Suprapubic skin (tissue), 4 donors: ENCODE measurements at regions not wholly inside any gene's neighbourhood (a gene's known extent, or its start where the extent isn't known, plus 50 kb on each side); places are given as distances from the start of the nearest gene placed in this dataset.

Source experiments
- DNase-seq, 2 donors: peaks; one replicate each; pipeline ENCODE4 v3.0.0-alpha.2; 2019; ENCODE audit warnings: low spot score in 2 of 2
- H3K27ac ChIP-seq: fragments of 200-600 bp; sonication (generic); one replicate; pipeline ENCODE4 v1.5.1; 2019
- H3K27me3 ChIP-seq: fragments of 200-600 bp; sonication (generic); one replicate; pipeline ENCODE4 v1.5.1; 2019
- H3K36me3 ChIP-seq: fragments of 200-600 bp; sonication (generic); one replicate; pipeline ENCODE4 v1.5.1; 2019
- H3K4me1 ChIP-seq: fragments of 200-600 bp; sonication (generic); one replicate; pipeline ENCODE4 v1.5.1; 2019
- H3K4me3 ChIP-seq: fragments of 200-600 bp; sonication (generic); one replicate; pipeline ENCODE4 v1.5.1; 2019; ENCODE audit warnings: mild to moderate bottlenecking
- H3K9me3 ChIP-seq: fragments of 200-600 bp; sonication (generic); one replicate; pipeline ENCODE4 v1.5.1; 2019
- EP300 ChIP-seq: sonication (generic); formaldehyde crosslinking; IDR thresholded peaks from one replicate; pipeline ENCODE4 v1.6.1; 2017; ENCODE audit warnings: antibody characterized with exemption
- POLR2A ChIP-seq, 2 donors: fragments of 450-650 bp; IDR thresholded peaks; one replicate each; pipeline ENCODE4 v1.6.1; 2017; ENCODE audit warnings: antibody characterized with exemption in 2 of 2, mild to moderate bottlenecking in 2 of 2, moderate library complexity in 2 of 2
- POLR2AphosphoS5 ChIP-seq, 3 donors: sonication (generic); formaldehyde crosslinking; IDR thresholded peaks; one replicate each; pipeline ENCODE4 v1.6.1; 2017; ENCODE audit warnings: antibody characterized with exemption in 3 of 3
- WGBS: methylation state at CpG from one replicate; pipeline ENCODE4 v1.1.5; 2018; 5-methylcytosine and 5-hydroxymethylcytosine counted together
- TF ChIP-seq, protein P1 (sequence below), 2 donors: fragments of 200-600 bp in 1 of 2; fragments of 450-650 bp in 1 of 2; sonication (generic) in 1 of 2; IDR thresholded peaks; one replicate each; pipeline ENCODE4 v1.5.1; 2016 to 2019; ENCODE audit warnings: antibody characterized with exemption in 2 of 2, mild to moderate bottlenecking in 1 of 2, moderate library complexity in 1 of 2

DNA sequence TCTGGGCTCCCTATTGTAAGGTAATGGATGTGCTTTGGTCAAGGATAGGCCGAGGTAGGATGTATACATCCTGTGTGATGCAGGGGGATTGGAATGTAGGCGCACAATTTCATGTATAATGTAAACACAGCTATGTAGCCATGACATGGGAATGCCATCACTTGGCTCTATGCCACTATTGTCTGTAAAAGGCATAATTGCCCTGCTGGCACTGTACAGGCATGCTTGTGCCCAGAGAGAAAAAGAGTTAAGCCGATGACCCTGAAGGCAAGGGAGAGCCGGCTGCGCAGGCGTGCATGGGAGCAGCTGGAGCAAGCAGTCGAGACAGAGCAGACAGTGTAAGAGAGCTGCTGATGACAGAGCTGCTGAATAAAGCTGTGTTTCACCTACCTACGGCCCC is 212.5 kb upstream of the CPHXL start:
- Histone ChIP-seq H3K4me1 (no peaks in the 10 kb centered on the region), H3K27me3 (no peaks in the 10 kb centered on the region), H3K36me3 (no peaks in the 10 kb centered on the region), H3K4me3 (no peak overlapping the region), H3K9me3 (no peaks in the 10 kb centered on the region), H3K27ac (no peak overlapping the region)
- TF ChIP-seq POLR2AphosphoS5 (IDR thresholded peaks at IDR 0.05) (no peak), EP300 (no peak), POLR2A (IDR thresholded peaks at IDR 0.05) (no peak)
- TF ChIP-seq, protein P1, sequence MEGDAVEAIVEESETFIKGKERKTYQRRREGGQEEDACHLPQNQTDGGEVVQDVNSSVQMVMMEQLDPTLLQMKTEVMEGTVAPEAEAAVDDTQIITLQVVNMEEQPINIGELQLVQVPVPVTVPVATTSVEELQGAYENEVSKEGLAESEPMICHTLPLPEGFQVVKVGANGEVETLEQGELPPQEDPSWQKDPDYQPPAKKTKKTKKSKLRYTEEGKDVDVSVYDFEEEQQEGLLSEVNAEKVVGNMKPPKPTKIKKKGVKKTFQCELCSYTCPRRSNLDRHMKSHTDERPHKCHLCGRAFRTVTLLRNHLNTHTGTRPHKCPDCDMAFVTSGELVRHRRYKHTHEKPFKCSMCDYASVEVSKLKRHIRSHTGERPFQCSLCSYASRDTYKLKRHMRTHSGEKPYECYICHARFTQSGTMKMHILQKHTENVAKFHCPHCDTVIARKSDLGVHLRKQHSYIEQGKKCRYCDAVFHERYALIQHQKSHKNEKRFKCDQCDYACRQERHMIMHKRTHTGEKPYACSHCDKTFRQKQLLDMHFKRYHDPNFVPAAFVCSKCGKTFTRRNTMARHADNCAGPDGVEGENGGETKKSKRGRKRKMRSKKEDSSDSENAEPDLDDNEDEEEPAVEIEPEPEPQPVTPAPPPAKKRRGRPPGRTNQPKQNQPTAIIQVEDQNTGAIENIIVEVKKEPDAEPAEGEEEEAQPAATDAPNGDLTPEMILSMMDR (IDR thresholded peaks at IDR 0.05) = no peak
- no peak for DNase-seq
- 80% methylated on average over 8 of the region's 8 CpGs for WGBS

DNA sequence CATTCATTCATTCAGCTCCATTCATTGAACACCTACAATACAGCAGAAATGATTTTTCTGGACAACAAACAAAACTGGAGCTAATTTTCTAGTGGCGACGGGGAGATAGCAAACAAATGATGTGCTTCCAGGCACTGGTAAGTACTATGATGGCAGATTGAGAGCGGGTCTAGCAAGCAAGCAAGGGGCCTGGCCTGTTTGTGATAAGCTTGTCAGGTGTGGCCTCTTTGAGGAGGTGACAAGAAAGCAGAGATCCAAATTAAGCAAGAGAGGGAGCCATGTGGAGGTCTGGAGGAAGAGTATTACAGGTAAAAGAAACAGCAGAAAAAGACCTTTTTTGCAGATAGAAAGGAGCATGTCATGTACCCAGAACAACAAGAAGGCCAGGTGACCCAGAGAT is 216.1 kb upstream of the CPHXL start:
- TF ChIP-seq POLR2A (IDR thresholded peaks at IDR 0.05) = no peak
- TF ChIP-seq, protein P1 (IDR thresholded peaks at IDR 0.05) = no peak
- no peak for TF ChIP-seq POLR2AphosphoS5 (IDR thresholded peaks at IDR 0.05)
- no peak for TF ChIP-seq EP300
- Histone ChIP-seq H3K4me1 (no peaks in the 10 kb centered on the region), H3K27ac (no peak overlapping the region), H3K9me3 (no peaks in the 10 kb centered on the region), H3K4me3 (no peak overlapping the region), H3K27me3 (no peaks in the 10 kb centered on the region), H3K36me3 (no peaks in the 10 kb centered on the region)
- 82% methylated on average over 3 of the region's 3 CpGs for WGBS
- no peak for DNase-seq

DNA sequence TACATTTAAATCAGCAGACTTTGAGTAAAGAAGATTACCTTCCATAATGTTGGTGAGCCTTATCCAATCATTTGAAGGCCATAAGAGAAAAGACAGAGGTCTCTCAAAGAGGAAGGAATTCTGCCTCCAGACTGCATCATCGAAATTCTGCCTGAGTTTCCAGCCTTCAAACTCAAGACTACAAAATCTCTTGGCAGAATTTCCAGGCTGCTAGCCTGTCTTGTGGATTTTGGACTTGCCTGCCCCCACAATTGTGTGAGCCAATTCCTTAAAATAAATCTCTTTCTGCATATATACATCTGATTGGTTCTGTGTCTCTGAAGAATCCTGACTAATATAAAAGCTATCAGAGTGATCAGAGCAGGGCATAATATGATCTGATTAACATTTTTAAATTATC is 216.6 kb upstream of the CPHXL start:
- no peaks in the 10 kb centered on the region for H3K27me3 ChIP-seq
- DNase-seq = no peak
- WGBS = 80% methylated on average over 1 of the region's 1 CpG
- H3K36me3 ChIP-seq = no peaks in the 10 kb centered on the region
- H3K27ac ChIP-seq = no peak overlapping the region
- no peaks in the 10 kb centered on the region for H3K9me3 ChIP-seq
- H3K4me1 ChIP-seq = no peaks in the 10 kb centered on the region
- no peak for TF ChIP-seq POLR2AphosphoS5 (IDR thresholded peaks at IDR 0.05)
- TF ChIP-seq POLR2A (IDR thresholded peaks at IDR 0.05) = no peak
- TF ChIP-seq, protein P1 (IDR thresholded peaks at IDR 0.05) = no peak
- no peak for TF ChIP-seq EP300
- no peak overlapping the region for H3K4me3 ChIP-seq

DNA sequence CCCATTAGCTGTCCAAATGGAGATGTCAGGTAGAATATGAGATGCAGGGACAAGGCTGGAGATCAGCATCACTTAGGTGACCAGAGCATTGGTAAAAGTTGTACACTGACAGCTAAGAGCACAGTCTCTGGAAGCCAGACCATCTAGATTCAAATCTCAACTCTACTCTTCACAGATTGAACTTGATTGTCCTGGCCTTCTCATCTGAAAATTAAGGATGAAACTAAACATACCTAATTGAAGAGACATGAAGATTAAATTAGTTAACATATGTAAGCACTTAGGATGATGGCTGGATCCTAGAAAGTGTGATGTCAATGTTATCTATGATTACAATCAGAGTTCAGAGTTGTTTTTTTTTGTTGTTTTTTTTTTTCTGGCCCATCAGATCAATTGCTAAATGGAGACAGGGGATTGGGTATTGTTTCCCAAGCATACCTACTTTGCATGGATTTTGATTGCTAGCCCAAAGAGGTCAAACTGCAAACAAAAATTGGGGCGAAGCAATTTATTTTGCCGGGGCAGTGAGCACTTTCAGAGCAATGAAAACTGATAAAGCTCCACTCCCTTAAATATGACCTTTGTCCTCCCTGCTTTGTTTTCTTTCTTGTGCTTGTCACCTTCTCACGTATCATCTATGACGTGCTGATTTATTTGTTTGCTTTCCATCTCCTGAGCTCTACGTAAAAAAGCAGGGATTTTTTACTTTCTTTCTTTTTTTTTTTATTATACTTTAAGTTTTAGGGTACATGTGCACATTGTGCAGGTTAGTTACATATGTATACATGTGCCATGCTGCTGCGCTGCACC is 217.6 kb upstream of the CPHXL start:
- Histone ChIP-seq H3K4me3 (no peak overlapping the region), H3K27ac (no peak overlapping the region), H3K27me3 (peaks cover 2% of the 10 kb centered on the region), H3K36me3 (no peaks in the 10 kb centered on the region), H3K9me3 (no peaks in the 10 kb centered on the region), H3K4me1 (no peaks in the 10 kb centered on the region)
- TF ChIP-seq POLR2A (IDR thresholded peaks at IDR 0.05) = no peak
- TF ChIP-seq, protein P1 (IDR thresholded peaks at IDR 0.05) = no peak
- no peak for TF ChIP-seq POLR2AphosphoS5 (IDR thresholded peaks at IDR 0.05)
- no peak for TF ChIP-seq EP300
- no peak for DNase-seq
- WGBS = 74% methylated on average over 6 of the region's 6 CpGs

DNA sequence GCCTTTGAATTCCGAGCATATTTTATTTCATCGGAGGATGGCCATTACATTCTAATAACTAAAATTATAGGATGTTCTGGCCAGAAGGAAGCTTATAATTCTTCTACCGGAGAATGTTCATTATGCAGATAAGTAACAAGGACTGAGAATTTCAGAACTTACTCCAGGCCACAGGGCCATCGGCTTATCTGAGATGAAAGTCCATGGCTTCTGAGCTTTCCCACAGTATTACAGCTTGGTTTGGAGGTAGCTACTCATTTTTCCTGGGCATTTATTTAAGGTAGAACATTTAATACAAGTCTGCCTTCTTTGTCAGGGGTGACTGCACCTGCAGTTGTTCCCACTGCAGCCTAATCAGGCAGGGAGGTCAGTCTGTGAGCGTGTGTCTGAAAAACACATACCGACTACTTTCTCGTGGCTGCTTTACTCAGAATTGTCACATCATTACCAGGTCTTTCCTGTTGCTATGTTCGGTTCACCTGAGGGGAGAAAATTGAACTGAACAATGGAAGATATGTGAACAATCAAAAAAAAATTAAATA is 219.7 kb upstream of the CPHXL start:
- TF ChIP-seq POLR2AphosphoS5 (IDR thresholded peaks at IDR 0.05) (no peak), EP300 (no peak), POLR2A (IDR thresholded peaks at IDR 0.05) (no peak)
- TF ChIP-seq, protein P1 (IDR thresholded peaks at IDR 0.05) = no peak
- 82% methylated on average over 8 of the region's 8 CpGs for WGBS

More for the DNA sequence above, 219.7 kb upstream of the CPHXL start:
- Histone ChIP-seq H3K4me1 (no peaks in the 10 kb centered on the region), H3K9me3 (no peaks in the 10 kb centered on the region), H3K4me3 (no peak overlapping the region), H3K36me3 (no peaks in the 10 kb centered on the region), H3K27me3 (peaks cover 2% of the 10 kb centered on the region), H3K27ac (no peak overlapping the region)
- no peak for DNase-seq
